NCI-H226 (cell line): ENCODE measurements at regions not wholly inside any gene's neighbourhood (a gene's known extent, or its start where the extent isn't known, plus 50 kb on each side); places are given as distances from the start of the nearest gene placed in this dataset.

Experiments used
- DNase-seq: peaks from one replicate; pipeline ENCODE4 v3.0.0-alpha.2; 2015

DNA sequence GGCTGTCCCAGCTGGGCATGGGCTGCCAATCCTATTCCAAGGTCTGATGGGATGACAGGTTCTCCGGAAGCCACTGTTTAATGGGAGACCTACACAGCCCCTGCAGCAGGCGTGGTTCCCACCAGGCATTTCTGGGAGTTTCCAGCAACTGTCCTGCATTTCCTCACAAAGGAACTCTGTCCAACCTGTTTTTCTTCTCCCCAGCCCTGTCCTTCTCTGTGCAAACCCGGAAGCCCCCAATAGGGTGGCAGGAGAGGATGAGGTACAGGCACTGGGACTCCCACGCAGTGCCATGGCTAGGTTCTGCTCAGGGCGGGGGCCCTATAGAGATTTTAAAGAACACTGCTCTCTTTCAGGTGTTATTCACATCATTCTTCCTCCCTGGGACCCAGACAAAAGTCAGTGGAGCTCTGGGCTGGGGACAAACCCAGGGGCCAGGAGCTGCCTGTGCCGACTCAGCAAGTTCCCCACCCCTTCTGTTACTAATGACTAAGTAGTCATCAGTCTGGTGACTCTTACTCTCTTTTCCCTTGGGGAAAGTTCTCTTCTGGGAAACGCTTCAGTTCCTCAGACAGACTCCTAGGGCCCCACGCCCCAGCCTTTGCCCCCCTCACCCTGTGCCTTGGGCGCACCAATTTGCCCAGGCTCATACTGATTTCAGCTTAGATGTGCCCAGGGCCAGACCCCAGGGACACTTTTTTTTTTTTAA lies 97.7 kb downstream of the CD47 start:
- peak; percentile 38 for DNase-seq

DNA sequence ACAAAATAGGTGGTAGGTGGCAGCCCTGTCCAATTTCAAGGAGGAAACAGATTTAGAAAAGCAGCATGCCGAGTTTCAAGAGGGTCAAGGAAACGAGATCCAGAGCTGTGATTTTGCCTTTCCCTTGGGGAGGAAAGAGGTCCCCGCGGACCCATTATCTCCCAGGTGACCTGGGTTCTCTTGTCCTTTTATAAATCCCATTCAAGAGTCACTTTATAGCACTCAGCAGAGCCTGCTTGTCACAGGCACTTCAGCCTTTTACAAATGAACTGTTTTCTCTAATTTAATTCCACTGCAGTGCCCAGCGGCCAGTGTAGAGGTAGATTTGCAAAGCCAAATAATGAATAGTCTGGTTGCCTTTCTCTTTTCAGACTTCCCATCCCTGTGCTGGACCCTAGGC lies 99.9 kb downstream of the CD47 start:
- DNase-seq: no peak

DNA sequence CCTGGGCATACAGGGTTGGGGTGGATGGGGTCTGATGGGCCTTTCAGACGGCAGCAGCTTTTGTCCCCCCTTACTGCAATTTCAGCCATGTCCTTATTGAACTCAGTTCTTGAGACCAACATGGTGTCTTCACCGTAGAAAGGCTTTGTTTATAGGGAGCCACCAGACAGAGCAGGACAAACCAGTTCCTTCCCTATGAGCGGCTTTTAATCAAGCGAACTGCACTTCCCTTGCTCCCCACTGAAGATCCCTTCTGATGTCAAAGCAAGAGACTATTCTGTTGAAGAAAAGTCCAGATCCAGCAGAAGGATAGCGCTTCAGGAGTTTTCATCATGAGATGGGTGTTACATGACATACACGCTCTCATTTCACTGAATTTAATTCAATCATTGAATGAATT lies 100.4 kb downstream of the CD47 start:
- DNase-seq: no peak

- no peak for DNase-seq
These were observed 101.2 kb downstream of the CD47 start for GRCh38 chr3:107989661-107990060.

DNA sequence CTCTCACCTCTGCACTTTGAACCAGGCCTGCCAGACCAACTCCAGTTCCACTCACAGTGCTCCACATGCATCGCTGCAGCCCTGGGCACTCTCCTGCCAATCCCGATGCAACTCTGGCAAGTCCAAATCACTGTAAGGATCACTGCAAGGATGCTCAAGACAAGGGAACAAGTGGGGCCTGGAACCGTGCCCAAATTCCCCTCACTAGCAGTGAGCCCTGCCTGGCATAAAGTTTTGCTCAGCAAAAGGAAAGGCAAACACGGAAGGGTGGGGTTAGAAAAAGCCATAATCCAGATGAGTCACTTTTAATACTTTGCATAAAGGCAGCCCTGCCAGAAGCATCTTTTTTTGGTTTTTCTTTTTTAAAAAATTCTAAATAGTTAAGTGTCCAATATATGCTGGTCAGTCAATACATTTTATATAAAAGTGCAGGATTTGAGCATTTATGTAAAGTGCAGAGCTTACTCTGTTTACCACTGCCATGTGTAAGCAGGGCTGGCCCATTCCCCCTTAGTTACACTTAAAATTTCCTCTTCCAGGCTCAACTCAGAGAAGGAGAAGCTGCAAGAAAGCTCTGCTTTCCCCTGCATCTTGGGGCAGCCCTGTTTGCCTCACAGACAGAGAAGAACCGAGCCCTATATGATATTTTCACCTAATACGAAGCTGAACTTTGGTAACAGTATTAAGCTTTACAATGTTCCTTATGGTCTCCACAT lies 102.2 kb downstream of the CD47 start:
- peak; percentile 66 for DNase-seq

GRCh38 chr3:107987036-107987939 lies 103.5 kb downstream of the CD47 start:
- DNase-seq: peak; percentile 98

- no peak for DNase-seq
These were observed 104.3 kb downstream of the CD47 start for GRCh38 chr3:107986505-107986904.

DNA sequence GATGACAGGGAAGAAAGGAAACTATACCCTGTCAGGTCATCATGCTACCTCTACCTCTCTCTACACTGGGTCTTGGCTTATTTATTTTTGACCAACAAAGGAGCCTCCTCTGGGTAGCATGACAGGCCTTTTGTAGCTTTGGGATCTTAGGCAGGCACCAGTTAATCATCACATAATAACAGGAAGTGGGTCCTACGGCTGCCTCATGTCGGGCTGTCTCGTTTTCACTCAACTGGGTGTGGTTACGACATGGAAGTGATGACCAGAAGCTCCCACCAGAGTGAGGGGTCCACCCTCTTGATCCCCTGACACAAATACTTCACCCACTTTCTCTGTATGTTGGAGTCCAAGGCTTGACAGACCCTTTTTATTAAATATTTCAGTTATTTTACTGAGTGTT lies 105.3 kb downstream of the CD47 start:
- DNase-seq: no peak

DNA sequence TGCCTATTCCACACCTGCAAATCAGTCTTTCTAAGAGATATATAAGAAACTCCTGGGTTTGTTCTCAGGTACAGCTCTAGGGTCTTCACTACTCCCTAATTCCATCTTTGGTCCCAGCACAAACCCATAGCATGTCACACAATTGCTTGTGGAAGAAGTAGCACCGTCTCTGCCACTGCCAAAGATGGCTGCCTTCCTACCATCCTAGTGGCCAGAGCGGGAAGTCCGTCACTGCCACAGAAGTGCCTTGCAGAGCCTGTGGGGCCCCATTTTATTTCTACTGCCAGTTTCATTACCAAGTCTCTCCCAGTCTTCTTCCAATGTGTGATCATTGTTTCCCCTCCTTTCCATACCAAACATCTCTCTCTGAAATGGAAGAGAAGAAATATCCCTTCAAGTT lies 107.6 kb downstream of the CD47 start:
- DNase-seq: no peak

GRCh38 chr3:107982165-107982564 lies 108.7 kb downstream of the CD47 start:
- DNase-seq: no peak

GRCh38 chr3:107981471-107982111 lies 109.2 kb downstream of the CD47 start:
- no peak for DNase-seq

DNA sequence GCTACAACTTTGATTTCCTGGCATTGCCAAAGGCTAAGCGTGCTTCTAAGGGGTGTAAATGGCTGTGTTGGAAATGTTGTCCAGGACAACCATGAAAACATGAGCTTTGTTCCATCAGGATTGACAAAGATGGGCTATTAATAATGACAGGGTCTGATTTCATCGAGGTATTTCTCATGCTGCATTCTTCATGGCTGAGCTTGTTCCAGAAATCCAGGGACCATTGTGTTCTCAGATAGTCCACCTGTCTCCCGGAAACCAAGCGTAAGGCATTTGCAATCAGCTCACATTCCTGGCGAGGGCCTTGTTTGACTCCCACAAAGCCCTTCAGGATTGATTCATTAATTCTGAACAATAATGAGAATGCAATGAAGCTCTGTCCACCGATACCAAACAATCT lies 111.3 kb downstream of the CD47 start:
- DNase-seq: no peak

GRCh38 chr3:107978131-107979055 lies 112.4 kb downstream of the CD47 start:
- no peak for DNase-seq

DNA sequence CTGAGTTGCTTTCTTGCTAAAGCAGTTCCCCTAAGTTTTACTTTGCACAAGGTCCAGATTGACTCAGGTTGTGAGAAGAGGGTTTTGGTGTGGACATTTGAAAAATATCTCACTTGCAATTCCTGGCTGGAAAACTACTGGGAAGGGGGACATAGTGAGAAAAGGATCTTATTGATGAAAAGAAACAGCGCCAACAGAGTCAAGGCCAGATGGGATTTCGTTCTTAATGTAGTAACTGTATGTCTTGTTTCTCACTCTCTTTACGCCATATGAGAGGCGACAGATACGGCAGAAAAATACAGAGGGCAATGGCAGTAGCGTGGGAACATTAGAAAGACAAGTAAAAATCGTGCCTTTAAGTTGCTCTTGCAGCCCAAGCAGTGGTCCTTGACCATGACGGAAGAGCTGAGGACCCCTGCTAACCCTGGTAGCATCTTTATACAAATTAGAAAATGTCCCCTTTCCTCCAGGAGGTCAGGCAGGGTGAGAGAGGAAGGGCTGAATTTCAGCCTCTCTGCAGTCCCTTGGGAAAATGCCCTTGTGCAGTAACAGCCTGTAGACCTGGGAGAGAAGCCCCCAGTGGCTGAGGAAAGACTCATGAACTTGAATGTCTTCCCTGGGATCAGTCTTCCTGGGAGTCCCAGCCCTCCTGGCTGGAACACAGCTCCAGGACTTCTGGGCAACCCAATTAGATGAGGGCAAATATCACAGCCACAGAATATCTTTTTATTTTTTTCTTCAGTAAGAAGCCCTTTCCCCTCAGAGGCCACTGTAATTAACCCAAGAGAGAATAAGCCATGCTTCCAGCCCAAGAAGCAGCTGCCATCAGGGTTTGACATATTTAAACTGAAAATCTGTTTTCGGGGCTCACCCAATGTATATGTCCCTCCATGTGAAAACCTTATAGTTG lies 113.4 kb downstream of the CD47 start:
- no peak for DNase-seq

DNA sequence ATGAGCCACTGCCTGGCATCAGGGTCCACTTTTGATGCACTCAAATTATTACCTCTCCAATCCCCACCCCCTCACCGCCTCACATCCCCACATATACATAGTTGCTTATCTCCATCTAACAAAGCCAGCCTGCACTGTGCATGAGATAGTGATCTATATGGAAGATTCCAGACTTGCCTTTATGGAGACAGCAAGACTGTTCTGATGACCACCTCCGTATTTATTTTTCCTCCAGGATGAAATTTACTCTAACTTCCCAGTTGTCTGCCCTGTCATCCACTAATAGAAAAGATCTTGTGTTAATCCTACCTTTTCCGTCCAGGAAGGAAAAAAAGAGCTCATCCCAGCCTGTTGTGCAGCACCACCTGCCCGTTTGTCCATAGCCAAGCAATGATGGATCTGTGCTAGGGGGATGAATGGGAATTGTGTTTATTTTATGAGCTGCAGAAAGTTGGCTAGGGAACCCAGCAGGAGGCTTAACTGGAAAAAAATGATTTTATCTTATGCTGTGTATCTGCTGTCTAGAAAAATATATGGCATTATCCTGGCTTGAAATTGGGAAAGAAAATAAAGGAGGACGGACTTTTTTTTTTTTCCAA lies 114.5 kb downstream of the CD47 start:
- DNase-seq: no peak

DNA sequence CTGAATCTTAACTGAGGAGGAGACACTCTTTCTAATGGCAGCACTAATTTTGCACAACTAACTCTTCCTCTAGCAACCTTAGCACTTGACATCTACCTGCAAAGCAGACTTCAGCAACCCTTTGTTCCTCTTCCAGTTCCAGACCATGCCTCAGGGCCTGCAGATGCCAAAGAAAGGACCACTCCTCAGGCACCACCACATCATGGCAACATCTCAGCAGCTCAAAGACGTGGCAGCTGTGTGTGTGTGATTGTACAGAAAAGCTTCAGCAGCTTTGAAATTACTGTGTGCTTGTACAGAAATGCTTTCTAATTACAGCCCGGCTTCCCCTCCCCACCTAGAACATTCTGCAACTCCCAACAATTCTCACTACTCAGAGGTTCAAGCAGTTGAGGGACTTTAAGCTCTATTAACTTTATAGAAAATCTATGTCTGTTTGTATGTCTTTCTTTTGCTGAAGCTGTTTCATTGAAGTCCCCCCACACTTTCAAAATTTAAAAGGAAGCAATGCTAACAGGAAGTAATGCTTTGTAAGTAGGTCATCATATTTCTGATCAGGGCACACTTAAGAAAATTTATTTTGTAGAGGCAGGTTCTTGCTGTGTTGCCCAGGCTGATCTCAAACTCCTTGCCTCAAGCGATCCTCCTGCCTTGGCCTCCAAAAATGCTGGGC lies 115.2 kb downstream of the CD47 start:
- no peak for DNase-seq

GRCh38 chr3:107973961-107974360 lies 116.9 kb downstream of the CD47 start:
- no peak for DNase-seq

DNA sequence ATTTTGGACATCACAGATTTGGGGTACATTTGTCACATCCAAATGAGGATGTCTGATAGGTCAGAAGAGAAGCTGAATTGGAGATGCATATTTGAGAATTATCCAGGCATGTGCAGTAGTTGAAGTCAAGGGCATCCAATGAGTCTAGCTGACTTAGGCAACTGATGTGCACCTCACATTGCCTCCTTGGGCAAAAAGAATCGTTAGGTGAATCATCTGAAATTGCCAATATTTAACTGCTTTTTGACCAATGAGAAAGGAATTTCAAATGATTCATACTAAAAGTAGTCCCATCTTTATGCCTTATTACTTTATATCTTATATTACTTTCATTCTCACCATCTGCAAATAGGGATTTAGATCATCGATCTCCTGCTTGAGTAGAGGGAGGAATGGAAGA lies 117.7 kb downstream of the CD47 start:
- no peak for DNase-seq

DNA sequence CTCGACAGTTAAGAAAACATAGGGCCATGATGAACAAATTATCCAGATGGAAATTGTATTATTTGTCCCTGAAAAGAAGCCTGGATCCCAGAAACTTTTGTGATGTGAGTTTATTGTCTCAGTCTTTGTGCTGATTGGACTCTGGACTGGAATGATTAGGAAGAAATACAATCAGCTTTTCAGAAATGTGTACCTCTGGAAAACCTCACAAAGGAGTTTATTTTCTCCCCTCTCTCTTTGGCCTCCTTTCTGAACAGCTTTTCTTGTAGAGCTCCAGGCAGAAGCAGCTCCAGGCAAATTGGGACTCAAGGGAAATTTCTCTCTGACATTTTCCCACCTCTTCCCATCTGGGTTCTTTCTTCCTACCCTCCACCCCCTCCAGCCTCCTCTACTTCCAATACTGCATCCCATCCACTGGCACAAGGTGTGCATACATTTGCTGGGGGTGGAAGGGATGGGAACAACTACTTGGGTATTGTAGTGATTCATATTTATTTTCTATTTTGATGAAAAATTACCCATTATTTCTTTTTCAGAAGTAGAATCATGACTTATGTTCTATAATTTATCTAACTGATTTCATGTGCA lies 119.7 kb downstream of the CD47 start:
- no peak for DNase-seq
